ENCODE measurements at regions not wholly inside any gene's neighbourhood (a gene's known extent, or its start where the extent isn't known, plus 50 kb on each side); places are given as distances from the start of the nearest gene placed in this dataset.

GRCh38 chr15:66907826-66908743, 157.3 kb upstream of the SMAD3 start:
- Histone ChIP-seq H3K27me3 (replicated peaks in 1 of 4; ENCODE audit: control insufficient read depth in 3 of 4, extremely low read depth in 1 of 4, insufficient read depth in 3 of 4, low read length in 3 of 4) (no peaks in the 10 kb centered on the region), H4K8ac (ENCODE audit: extremely low read depth, insufficient read depth, low read length) (no peak overlapping the region; the same call in 1 of the 2 replicates), H3K4me1 (replicated peaks in 1 of 4; ENCODE audit: control insufficient read depth in 3 of 4, insufficient read depth in 4 of 4, low read length in 3 of 4) (peaks cover 0 to 3% (median 0%) of the 10 kb centered on the region in 4 experiments; a peak in 1 of 7 replicates), H3K27ac (ENCODE audit: low read depth, low read length) (no peak overlapping the region), H3K79me1 (ENCODE audit: low read depth, low read length) (no peaks in the 10 kb centered on the region), H3K23me2 (ENCODE audit: low read depth, low read length) (no peaks in the 10 kb centered on the region), H4K5ac (ENCODE audit: insufficient read length, low read depth, low read length) (no peak overlapping the region), H2BK120ac (replicated peaks; ENCODE audit: low read depth, low read length) (no peak overlapping the region), H3K4me2 (ENCODE audit: insufficient read depth in 1 of 2, low read depth in 2 of 2, low read length in 2 of 2) (no peak overlapping the region), H4K20me1 (replicated peaks in 1 of 2; ENCODE audit: control insufficient read depth in 1 of 2, insufficient read depth in 2 of 2, low read length in 2 of 2) (no peaks in the 10 kb centered on the region), H3K14ac (ENCODE audit: insufficient read length) (no peak overlapping the region), H2BK12ac (ENCODE audit: low read depth, low read length) (no peak overlapping the region), H2AFZ (ENCODE audit: low read length) (peak overlapping the region; percentile 68), H3K4ac (replicated peaks; ENCODE audit: insufficient read length, low read depth, low read length) (no peak overlapping the region), H3K79me2 (ENCODE audit: control insufficient read depth in 1 of 2, insufficient read depth in 2 of 2, low read length in 2 of 2) (no peaks in the 10 kb centered on the region), H2BK5ac (ENCODE audit: low read depth, low read length) (no peak overlapping the region), H4K91ac (replicated peaks; ENCODE audit: insufficient read length, low read length) (no peak overlapping the region), H3K18ac (ENCODE audit: extremely low read depth, low read length) (no peak overlapping the region), H3K9ac (replicated peaks in 1 of 4; ENCODE audit: extremely low read depth in 1 of 4, low read depth in 3 of 4, low read length in 3 of 4) (no peak overlapping the region), H3K4me3 (ENCODE audit: extremely low read depth in 1 of 4, insufficient read depth in 2 of 4, low read depth in 3 of 4, low read length in 4 of 4) (no peak overlapping the region), H2BK15ac (ENCODE audit: low read length) (no peak overlapping the region), H2BK20ac (ENCODE audit: low read length) (no peak overlapping the region), H2AK5ac (ENCODE audit: low read depth, low read length) (no peak overlapping the region), H3K9me3 (ENCODE audit: insufficient read depth in 2 of 2, low read depth in 1 of 2, low read length in 1 of 2) (no peaks in the 10 kb centered on the region), H3K36me3 (ENCODE audit: control insufficient read depth in 2 of 4, insufficient read depth in 4 of 4, low read length in 3 of 4) (no peaks in the 10 kb centered on the region), H3K56ac (replicated peaks; ENCODE audit: insufficient read length, low read depth, low read length) (no peak overlapping the region), H3K23ac (ENCODE audit: insufficient read length) (no peak overlapping the region)
- POLR2A ChIA-PET (ENCODE audit: partially characterized antibody) = no interaction called here
- FAIRE-seq = no peak
- DNase-seq (ENCODE audit: low read depth in 1 of 2, low spot score in 2 of 2) = no peak
- TF ChIP-seq POLR2AphosphoS5 (IDR thresholded peaks at IDR 0.05; ENCODE audit: low read depth, low read length) (no peak), JUND (IDR thresholded peaks at IDR 0.05; ENCODE audit: low read length) (no peak), PHF8 (conservative IDR thresholded peaks at IDR 0.05; ENCODE audit: low read depth, low read length) (no peak)
- CTCF ChIA-PET (ENCODE audit: partially characterized antibody) = interaction anchor here (0.8 to 18.4 kb wide), 12 partner anchors 10 to 342 kb away, joined by 3 to 255 read pairs (median 4); no protein-coding TSS in a partner anchor
- 81% methylated on average over 9 of the region's 9 CpGs; no CpG with 5 or more reads in 1 of the 2 experiments for WGBS, 2 experiments (ENCODE audit: extremely low coverage in 1 of 2, insufficient coverage in 1 of 2, insufficient read length in 1 of 2, insufficient replicate concordance in 2 of 2, low coverage in 1 of 2, low lambda C conversion rate in 2 of 2, missing lambda C conversion rate in 1 of 2)
